ENCODE measurements at regions not wholly inside any gene's neighbourhood (a gene's known extent, or its start where the extent isn't known, plus 50 kb on each side); places are given as distances from the start of the nearest gene placed in this dataset.

DNA sequence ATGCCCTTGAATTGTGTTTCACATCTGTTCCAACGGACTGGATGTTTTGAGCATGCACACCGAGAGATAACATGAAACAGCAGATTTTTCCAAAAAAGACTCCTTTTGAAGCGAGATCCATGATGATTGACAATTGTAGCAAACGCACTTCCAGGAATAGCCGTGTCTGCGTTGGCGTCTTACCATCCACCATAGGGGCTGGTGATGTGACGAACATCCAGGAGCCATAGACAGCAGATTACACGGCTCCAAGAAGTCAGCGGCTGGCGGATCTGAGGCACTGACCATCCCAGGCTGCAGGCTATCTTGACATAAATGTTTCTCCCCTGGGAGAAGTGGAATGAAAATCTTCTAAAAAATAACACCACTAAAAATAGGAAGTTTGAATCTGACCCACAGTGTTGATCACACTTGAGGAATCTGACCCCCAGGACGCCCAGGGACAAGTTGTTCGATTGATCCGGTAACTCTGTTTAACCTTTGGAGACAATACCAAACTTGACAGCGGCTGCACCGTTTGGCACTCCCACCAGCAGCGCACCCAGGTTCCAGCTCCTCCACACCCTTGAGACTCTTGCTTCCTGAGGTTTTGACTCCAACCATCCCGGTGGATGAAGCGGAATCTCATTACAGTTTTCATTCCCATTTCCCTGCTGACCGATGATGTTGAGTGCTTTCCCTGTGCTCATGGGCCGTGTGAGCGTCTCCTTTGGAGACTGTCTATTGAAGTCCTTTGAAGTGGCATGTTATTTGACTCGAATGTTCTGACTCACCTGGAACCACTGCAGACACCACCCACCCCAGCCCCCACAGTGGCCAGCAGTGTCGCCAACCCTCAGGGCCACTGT, 140.0 kb upstream of the GPC1 start:
- TF ChIP-seq CTCF (conservative IDR thresholded peaks at IDR 0.05 in 1 of 2, IDR thresholded peaks at IDR 0.05 in 1 of 2; ENCODE audit: low read depth in 1 of 2, low read length in 2 of 2), result no peak
- no peak for TF ChIP-seq EZH2 (IDR thresholded peaks at IDR 0.05; ENCODE audit: low read length, missing control alignments)
